GM19023 (cell line): ENCODE measurements at regions not wholly inside any gene's neighbourhood (a gene's known extent, or its start where the extent isn't known, plus 50 kb on each side); places are given as distances from the start of the nearest gene placed in this dataset.

Experiments used
- ATAC-seq: cut with Tn5 transposase; IDR thresholded peaks from one replicate; pipeline ENCODE4 v1.9.1; 2021; ENCODE audit warnings: mild to moderate bottlenecking, moderate library complexity; ENCODE audit not compliant: unreplicated experiment

DNA sequence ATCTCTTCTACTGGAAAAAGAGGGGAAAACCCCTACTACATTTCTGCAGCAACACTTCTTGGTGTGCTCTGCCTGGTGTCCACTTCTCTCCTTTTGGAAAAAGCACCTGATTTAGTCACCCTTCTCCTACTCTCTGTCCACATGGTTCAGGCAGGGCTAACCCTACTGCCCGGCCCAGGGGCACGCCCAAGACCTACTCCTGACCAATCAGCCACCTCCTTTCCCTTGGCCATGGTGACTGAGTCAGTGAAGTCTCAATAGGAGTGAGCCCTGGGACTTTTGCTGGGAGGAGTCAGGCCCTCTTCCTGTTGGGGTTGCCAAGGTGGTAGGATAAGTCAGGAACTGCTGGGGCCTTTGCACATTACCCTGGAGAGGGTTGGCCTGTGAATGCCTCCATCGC lies 52.5 kb upstream of the MYL2 start:
- ATAC-seq = no peak

DNA sequence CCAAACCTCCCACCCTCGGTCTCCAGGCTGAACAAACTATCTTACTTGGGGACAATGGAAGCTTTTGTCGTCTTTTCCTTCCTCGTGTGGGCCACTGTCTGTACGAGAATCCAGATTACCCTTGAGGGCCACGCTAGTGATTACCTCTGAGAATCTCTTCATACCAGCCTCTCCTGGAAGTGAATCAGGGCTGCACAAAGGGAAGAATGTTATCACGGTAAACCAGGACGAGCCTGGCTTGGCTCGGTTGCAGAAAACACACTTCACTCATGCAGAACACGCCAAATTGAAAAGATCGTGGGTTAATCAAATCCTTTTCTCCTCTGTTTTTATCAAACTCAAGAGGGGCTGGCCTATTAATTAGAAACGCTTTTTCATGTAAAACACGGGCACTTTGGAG lies 51.6 kb upstream of the MYL2 start:
- no peak for ATAC-seq

DNA sequence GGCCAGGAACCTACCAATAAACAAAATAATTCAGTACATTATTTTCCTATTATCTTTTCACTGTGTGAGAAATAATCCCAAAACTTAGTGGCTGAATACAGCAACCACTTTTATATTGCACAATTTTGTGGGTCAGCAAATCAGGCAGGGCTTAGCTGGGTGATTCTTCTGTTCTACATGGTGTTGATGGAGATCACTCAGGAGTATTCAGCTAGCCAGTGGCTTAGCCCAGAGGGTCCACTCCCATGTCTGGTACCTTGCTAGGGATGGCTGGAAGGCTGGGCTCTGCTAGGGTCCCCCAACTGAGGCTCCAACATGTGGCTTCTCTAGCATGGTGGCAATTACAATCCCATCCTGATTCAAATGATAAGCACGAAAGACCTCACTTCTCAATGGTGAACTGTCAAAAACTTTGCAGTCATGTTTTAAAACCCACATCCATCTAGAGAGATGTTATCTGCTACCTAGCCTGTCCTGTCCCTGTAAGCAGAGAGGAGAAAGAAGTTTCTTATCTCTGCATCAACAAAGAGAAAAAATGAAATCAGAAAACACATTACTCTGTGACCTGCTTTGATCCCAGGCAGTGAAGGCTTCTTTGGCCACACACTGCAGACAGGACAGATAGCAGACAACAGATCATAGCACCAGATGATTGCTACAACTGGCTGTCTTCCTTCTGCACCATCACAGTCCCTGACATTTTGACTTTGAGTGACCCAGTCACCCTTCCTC lies 51.0 kb upstream of the MYL2 start:
- ATAC-seq = no peak
